WTC11 (cell line): ENCODE measurements at regions not wholly inside any gene's neighbourhood (a gene's known extent, or its start where the extent isn't known, plus 50 kb on each side); places are given as distances from the start of the nearest gene placed in this dataset.

Source experiments
- ESRRA ChIP-seq: sonication (generic); formaldehyde crosslinking; IDR thresholded peaks from 2 replicates; pipeline ENCODE4 v1.8.1; 2022; ENCODE audit warnings: mild to moderate bottlenecking, missing genetic modification reagents, borderline replicate concordance
- FOXK1 ChIP-seq: sonication (generic); formaldehyde crosslinking; IDR thresholded peaks from 2 replicates; pipeline ENCODE4 v1.8.0; 2022; ENCODE audit warnings: mild to moderate bottlenecking, moderate library complexity, missing genetic modification reagents
- GTF2I ChIP-seq: fragments of 250-450 bp; sonication (Bioruptor Pico); conservative IDR thresholded peaks from 2 replicates; pipeline ENCODE4 v1.4.0; 2021; ENCODE audit warnings: mild to moderate bottlenecking
- JUN ChIP-seq: sonication (generic); formaldehyde crosslinking; IDR thresholded peaks from 2 replicates; pipeline ENCODE4 v1.8.0; 2023; ENCODE audit warnings: mild to moderate bottlenecking, missing genetic modification reagents
- TCF7 ChIP-seq: sonication (generic); formaldehyde crosslinking; IDR thresholded peaks from 2 replicates; pipeline ENCODE4 v1.8.0; 2022; ENCODE audit warnings: mild to moderate bottlenecking, low read depth, missing genetic modification reagents, moderate library complexity
- TF ChIP-seq, protein P1 (sequence below): sonication (generic); formaldehyde crosslinking; IDR thresholded peaks from 2 replicates; pipeline ENCODE4 v1.8.1; 2023; ENCODE audit warnings: mild to moderate bottlenecking, missing genetic modification reagents
- TF ChIP-seq, protein P2 (sequence below): fragments of 200-600 bp; IDR thresholded peaks from 2 replicates; pipeline ENCODE4 v1.8.0; 2022; ENCODE audit warnings: antibody characterized with exemption
- TF ChIP-seq, protein P3 (sequence below): sonication (generic); formaldehyde crosslinking; conservative IDR thresholded peaks from 2 replicates; pipeline ENCODE4 v1.8.1; 2022; ENCODE audit warnings: mild to moderate bottlenecking, missing genetic modification reagents

- TF ChIP-seq TCF7 (CRISPR knock-in tag), result no peak
- TF ChIP-seq, protein P1, sequence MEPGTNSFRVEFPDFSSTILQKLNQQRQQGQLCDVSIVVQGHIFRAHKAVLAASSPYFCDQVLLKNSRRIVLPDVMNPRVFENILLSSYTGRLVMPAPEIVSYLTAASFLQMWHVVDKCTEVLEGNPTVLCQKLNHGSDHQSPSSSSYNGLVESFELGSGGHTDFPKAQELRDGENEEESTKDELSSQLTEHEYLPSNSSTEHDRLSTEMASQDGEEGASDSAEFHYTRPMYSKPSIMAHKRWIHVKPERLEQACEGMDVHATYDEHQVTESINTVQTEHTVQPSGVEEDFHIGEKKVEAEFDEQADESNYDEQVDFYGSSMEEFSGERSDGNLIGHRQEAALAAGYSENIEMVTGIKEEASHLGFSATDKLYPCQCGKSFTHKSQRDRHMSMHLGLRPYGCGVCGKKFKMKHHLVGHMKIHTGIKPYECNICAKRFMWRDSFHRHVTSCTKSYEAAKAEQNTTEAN, result no peak
- TF ChIP-seq, protein P2, sequence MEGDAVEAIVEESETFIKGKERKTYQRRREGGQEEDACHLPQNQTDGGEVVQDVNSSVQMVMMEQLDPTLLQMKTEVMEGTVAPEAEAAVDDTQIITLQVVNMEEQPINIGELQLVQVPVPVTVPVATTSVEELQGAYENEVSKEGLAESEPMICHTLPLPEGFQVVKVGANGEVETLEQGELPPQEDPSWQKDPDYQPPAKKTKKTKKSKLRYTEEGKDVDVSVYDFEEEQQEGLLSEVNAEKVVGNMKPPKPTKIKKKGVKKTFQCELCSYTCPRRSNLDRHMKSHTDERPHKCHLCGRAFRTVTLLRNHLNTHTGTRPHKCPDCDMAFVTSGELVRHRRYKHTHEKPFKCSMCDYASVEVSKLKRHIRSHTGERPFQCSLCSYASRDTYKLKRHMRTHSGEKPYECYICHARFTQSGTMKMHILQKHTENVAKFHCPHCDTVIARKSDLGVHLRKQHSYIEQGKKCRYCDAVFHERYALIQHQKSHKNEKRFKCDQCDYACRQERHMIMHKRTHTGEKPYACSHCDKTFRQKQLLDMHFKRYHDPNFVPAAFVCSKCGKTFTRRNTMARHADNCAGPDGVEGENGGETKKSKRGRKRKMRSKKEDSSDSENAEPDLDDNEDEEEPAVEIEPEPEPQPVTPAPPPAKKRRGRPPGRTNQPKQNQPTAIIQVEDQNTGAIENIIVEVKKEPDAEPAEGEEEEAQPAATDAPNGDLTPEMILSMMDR, result no peak
- no peak for TF ChIP-seq GTF2I (CRISPR knock-in tag)
- no peak for TF ChIP-seq FOXK1 (CRISPR knock-in tag)
- no peak for TF ChIP-seq ESRRA (CRISPR knock-in tag)
- TF ChIP-seq, protein P3, sequence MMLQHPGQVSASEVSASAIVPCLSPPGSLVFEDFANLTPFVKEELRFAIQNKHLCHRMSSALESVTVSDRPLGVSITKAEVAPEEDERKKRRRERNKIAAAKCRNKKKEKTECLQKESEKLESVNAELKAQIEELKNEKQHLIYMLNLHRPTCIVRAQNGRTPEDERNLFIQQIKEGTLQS (CRISPR knock-in tag), result no peak
- TF ChIP-seq JUN (CRISPR knock-in tag), result no peak
Measured at GRCh38 chr9:89874351-89875321, 269.8 kb downstream of the GADD45G start.
